ENCODE measurements at regions not wholly inside any gene's neighbourhood (a gene's known extent, or its start where the extent isn't known, plus 50 kb on each side); places are given as distances from the start of the nearest gene placed in this dataset.
A peak's percentile ranks its signal among the peaks of the same experiment; 100 is the strongest.

GRCh38 chr3:22474706-22475445 is 723.9 kb upstream of the ZNF385D start:
- no peak overlapping the region for H3K4me3 Mint-ChIP-seq (ENCODE audit: unreplicated experiment)
- TF ChIP-seq CTCF (IDR thresholded peaks at IDR 0.05; ENCODE audit: unreplicated experiment), result no peak
- H3K9me3 Mint-ChIP-seq (ENCODE audit: unreplicated experiment), result no peaks in the 10 kb centered on the region
- no peaks in the 10 kb centered on the region for H3K36me3 Mint-ChIP-seq (ENCODE audit: insufficient read depth, unreplicated experiment)
- peak; percentile 82 for DNase-seq (ENCODE audit: unreplicated experiment)
- no TSS peak for BruUV-seq (replicated peaks)
- ChIA-PET POLR2A (no interaction called here), CTCF (interaction anchor here (0.6 to 1.0 kb wide), 3 partner anchors 42 to 1164 kb away, joined by 3 to 6 read pairs (median 4); no protein-coding TSS in a partner anchor)
- peaks cover 13% of the 10 kb centered on the region for H3K4me1 Mint-ChIP-seq (ENCODE audit: insufficient read depth, unreplicated experiment)
- no peak overlapping the region for H3K27ac Mint-ChIP-seq (ENCODE audit: low read depth, unreplicated experiment)
- intact Hi-C loops (cut with micrococcal nuclease), result no loop called here
- H3K27me3 Mint-ChIP-seq (ENCODE audit: insufficient read depth, unreplicated experiment), result no peaks in the 10 kb centered on the region

GRCh38 chr3:22475665-22476240 is 724.7 kb upstream of the ZNF385D start:
- H3K27ac Mint-ChIP-seq (ENCODE audit: low read depth, unreplicated experiment), result no peak overlapping the region
- intact Hi-C loops (cut with micrococcal nuclease), result no loop called here
- H3K4me1 Mint-ChIP-seq (ENCODE audit: insufficient read depth, unreplicated experiment), result peaks cover 13% of the 10 kb centered on the region
- no peaks in the 10 kb centered on the region for H3K9me3 Mint-ChIP-seq (ENCODE audit: unreplicated experiment)
- H3K4me3 Mint-ChIP-seq (ENCODE audit: unreplicated experiment), result no peak overlapping the region
- ChIA-PET CTCF (interaction anchor here (0.6 kb wide), 1 partner anchor 1164 kb away, joined by 4 read pairs; no protein-coding TSS in a partner anchor), POLR2A (interaction anchor here (0.8 kb wide), 1 partner anchor 16 kb away, joined by 3 read pairs; no protein-coding TSS in a partner anchor)
- DNase-seq (ENCODE audit: unreplicated experiment), result peak; percentile 83
- no peaks in the 10 kb centered on the region for H3K27me3 Mint-ChIP-seq (ENCODE audit: insufficient read depth, unreplicated experiment)
- no peak for TF ChIP-seq CTCF (IDR thresholded peaks at IDR 0.05; ENCODE audit: unreplicated experiment)
- no peaks in the 10 kb centered on the region for H3K36me3 Mint-ChIP-seq (ENCODE audit: insufficient read depth, unreplicated experiment)
- BruUV-seq (replicated peaks), result no TSS peak

- BruUV-seq (replicated peaks), result no TSS peak
- H3K9me3 Mint-ChIP-seq (ENCODE audit: unreplicated experiment), result no peaks in the 10 kb centered on the region
- H3K4me3 Mint-ChIP-seq (ENCODE audit: unreplicated experiment), result no peak overlapping the region
- no peaks in the 10 kb centered on the region for H3K27me3 Mint-ChIP-seq (ENCODE audit: insufficient read depth, unreplicated experiment)
- H3K27ac Mint-ChIP-seq (ENCODE audit: low read depth, unreplicated experiment), result no peak overlapping the region
- intact Hi-C loops (cut with micrococcal nuclease), result no loop called here
- POLR2A ChIA-PET, result no interaction called here
- CTCF ChIA-PET, result interaction anchor here (0.6 kb wide), 1 partner anchor 307 kb away, joined by 3 read pairs; no protein-coding TSS in a partner anchor
- no peaks in the 10 kb centered on the region for H3K36me3 Mint-ChIP-seq (ENCODE audit: insufficient read depth, unreplicated experiment)
- peaks cover 13% of the 10 kb centered on the region for H3K4me1 Mint-ChIP-seq (ENCODE audit: insufficient read depth, unreplicated experiment)
- no peak for DNase-seq (ENCODE audit: unreplicated experiment)
- no peak for TF ChIP-seq CTCF (IDR thresholded peaks at IDR 0.05; ENCODE audit: unreplicated experiment)
These were observed 726.0 kb upstream of the ZNF385D start for GRCh38 chr3:22476976-22477375.

GRCh38 chr3:22485954-22486353 is 717.2 kb upstream of the UBE2E2 start:
- no peak overlapping the region for H3K4me3 Mint-ChIP-seq (ENCODE audit: unreplicated experiment)
- H3K27ac Mint-ChIP-seq (ENCODE audit: low read depth, unreplicated experiment), result no peak overlapping the region
- POLR2A ChIA-PET, result no interaction called here
- H3K9me3 Mint-ChIP-seq (ENCODE audit: unreplicated experiment), result no peaks in the 10 kb centered on the region
- no peaks in the 10 kb centered on the region for H3K36me3 Mint-ChIP-seq (ENCODE audit: insufficient read depth, unreplicated experiment)
- intact Hi-C loops (cut with micrococcal nuclease), result no loop called here
- H3K27me3 Mint-ChIP-seq (ENCODE audit: insufficient read depth, unreplicated experiment), result no peaks in the 10 kb centered on the region
- CTCF ChIA-PET, result no interaction called here
- no TSS peak for BruUV-seq (replicated peaks)
- H3K4me1 Mint-ChIP-seq (ENCODE audit: insufficient read depth, unreplicated experiment), result peaks cover 13% of the 10 kb centered on the region
- DNase-seq (ENCODE audit: unreplicated experiment), result no peak
- TF ChIP-seq CTCF (IDR thresholded peaks at IDR 0.05; ENCODE audit: unreplicated experiment), result no peak

Data from MCF 10A (cell line).